Body of pancreas (tissue), 4 donors: ENCODE measurements at regions not wholly inside any gene's neighbourhood (a gene's known extent, or its start where the extent isn't known, plus 50 kb on each side); places are given as distances from the start of the nearest gene placed in this dataset.

ENCODE experiments used
- ATAC-seq: fragments of 150-250 bp; one replicate; pipeline ENCODE4 v1.9.1; 2016
- DNase-seq, 4 donors: peaks; one replicate each; pipeline ENCODE4 v3.0.0-alpha.2; 2019
- H3K27ac ChIP-seq, 4 donors: fragments of 200-600 bp; sonication (generic); 1 replicate in 3 of 4; 2 replicates in 1 of 4; pipeline versions ENCODE4 v1.5.1 to v1.6.1; 2016 to 2019; ENCODE audit warnings: mild to moderate bottlenecking in 1 of 4, mixed read lengths in 1 of 4, moderate library complexity in 1 of 4
- H3K27me3 ChIP-seq, 2 donors: fragments of 200-600 bp; sonication (generic); one replicate each; pipeline ENCODE4 v1.6.0; 2016; ENCODE audit warnings: mild to moderate bottlenecking in 1 of 2
- H3K36me3 ChIP-seq, 2 donors: fragments of 200-600 bp; sonication (generic); replicated peaks in 1 of 2; 2 replicates each; pipeline ENCODE4 v1.5.1; 2016; ENCODE audit warnings: low read depth in 2 of 2; ENCODE audit not compliant: insufficient read depth in 1 of 2
- H3K4me1 ChIP-seq: fragments of 200-600 bp; sonication (generic); one replicate; pipeline ENCODE4 v1.6.0; 2016
- H3K4me3 ChIP-seq, 2 donors: fragments of 200-600 bp; sonication (generic); 1 replicate in 1 of 2; 2 replicates in 1 of 2; pipeline ENCODE4 v1.5.1; 2016 to 2019
- H3K9me3 ChIP-seq, 3 donors: fragments of 200-600 bp; sonication (generic); 1 replicate in 2 of 3; 2 replicates in 1 of 3; pipeline ENCODE4 v1.5.1; 2016
- POLR2A ChIP-seq, 3 donors: fragments of 450-650 bp; IDR thresholded peaks; one replicate each; pipeline ENCODE4 v1.6.1; 2016; ENCODE audit warnings: antibody characterized with exemption in 3 of 3, mild to moderate bottlenecking in 2 of 3
- WGBS, 2 donors: methylation state at CpG; one replicate each; pipeline ENCODE4 v1.1.5; 2017; 5-methylcytosine and 5-hydroxymethylcytosine counted together
- intact Hi-C: fragments of 100-400 bp; cut with DNase I; formaldehyde crosslinking; loops from one replicate; pipeline ENCODE4 v1.15.1; 2023
- TF ChIP-seq, protein P1 (sequence below), 7 experiments: fragments of 450-650 bp in 4 of 7; fragments of 200-600 bp in 3 of 7; sonication (generic) in 3 of 7; IDR thresholded peaks; one replicate each; pipeline ENCODE4 v1.5.1; 2016 to 2019; ENCODE audit warnings: antibody characterized with exemption in 7 of 7

DNA sequence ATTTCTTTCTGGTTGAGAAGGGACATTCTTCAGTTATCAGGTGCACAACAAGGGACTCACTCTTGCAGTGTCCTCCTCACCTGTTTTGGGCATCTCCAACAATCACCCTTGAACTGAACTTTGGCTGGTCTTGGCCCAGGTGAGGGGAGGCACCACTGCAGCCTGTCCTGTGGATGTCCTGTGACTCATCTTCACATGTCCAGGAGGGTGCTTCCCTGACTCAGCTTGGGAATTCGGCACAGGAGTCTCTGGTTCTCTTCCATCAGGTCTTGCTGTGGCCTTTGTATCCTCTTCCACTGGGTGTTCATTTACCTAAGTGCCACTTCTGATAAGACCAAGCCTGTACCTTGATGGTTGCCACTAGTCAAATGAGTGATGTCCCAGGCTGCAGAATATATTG is 196.7 kb upstream of the MKI67 start:
- H3K36me3 ChIP-seq = no peaks in the 10 kb centered on the region
- DNase-seq (no peak), ATAC-seq (no peak)
- no peak overlapping the region for H3K27ac ChIP-seq
- no peaks in the 10 kb centered on the region for H3K4me1 ChIP-seq
- intact Hi-C loops = no loop called here
- 13 to 71% methylated on average over 1 of the region's 1 CpG for WGBS, 2 donors
- H3K4me3 ChIP-seq = no peak overlapping the region
- no peaks in the 10 kb centered on the region for H3K9me3 ChIP-seq
- TF ChIP-seq POLR2A (IDR thresholded peaks at IDR 0.05) = no peak
- TF ChIP-seq, protein P1, sequence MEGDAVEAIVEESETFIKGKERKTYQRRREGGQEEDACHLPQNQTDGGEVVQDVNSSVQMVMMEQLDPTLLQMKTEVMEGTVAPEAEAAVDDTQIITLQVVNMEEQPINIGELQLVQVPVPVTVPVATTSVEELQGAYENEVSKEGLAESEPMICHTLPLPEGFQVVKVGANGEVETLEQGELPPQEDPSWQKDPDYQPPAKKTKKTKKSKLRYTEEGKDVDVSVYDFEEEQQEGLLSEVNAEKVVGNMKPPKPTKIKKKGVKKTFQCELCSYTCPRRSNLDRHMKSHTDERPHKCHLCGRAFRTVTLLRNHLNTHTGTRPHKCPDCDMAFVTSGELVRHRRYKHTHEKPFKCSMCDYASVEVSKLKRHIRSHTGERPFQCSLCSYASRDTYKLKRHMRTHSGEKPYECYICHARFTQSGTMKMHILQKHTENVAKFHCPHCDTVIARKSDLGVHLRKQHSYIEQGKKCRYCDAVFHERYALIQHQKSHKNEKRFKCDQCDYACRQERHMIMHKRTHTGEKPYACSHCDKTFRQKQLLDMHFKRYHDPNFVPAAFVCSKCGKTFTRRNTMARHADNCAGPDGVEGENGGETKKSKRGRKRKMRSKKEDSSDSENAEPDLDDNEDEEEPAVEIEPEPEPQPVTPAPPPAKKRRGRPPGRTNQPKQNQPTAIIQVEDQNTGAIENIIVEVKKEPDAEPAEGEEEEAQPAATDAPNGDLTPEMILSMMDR (IDR thresholded peaks at IDR 0.05) = no peak
- H3K27me3 ChIP-seq = no peaks in the 10 kb centered on the region

DNA sequence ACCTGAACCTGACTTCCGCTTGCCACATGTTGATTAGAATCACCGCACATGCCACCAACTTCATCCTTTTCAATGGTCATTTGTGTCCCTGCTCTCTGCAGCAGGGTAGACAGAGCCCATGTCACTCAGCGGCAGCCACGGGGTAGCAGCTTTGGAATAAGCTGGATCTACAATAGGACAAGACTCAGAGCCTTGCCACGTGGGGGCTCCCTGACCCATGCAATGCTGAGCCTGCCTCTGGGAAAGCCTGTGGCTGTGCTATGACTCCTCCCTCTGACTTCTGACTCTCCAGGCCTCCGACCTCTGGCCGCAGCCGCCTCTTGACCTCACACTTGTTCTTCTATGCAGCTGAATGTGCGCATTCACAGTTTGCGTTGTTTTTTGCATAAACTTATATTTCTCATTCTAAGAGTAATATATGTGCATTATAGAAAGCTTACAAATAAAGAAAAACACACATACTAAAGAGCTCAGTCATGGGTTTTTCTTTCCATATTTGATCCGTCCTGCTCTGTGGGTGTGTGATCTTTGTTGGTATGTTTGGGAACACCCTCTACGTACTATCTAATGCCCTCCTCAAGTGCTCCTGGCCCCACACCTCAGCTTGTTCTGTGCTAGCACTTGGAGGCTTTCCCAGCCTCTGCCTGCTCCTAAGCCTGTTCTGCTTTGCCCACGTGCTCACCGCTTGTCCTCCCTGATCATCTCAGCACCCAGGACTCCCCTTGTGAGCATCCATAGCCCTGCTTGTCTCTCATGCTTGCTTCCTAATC is 198.0 kb upstream of the MKI67 start:
- intact Hi-C loops = no loop called here
- Histone ChIP-seq H3K4me1 (no peaks in the 10 kb centered on the region), H3K36me3 (no peaks in the 10 kb centered on the region), H3K27me3 (no peaks in the 10 kb centered on the region), H3K4me3 (no peak overlapping the region), H3K27ac (no peak overlapping the region), H3K9me3 (no peaks in the 10 kb centered on the region)
- DNase-seq (peak in 1 of 4 donors; percentile 8), ATAC-seq (no peak)
- WGBS, 2 donors = 37 to 39% methylated on average over 13 to 14 of the region's 14 CpGs
- TF ChIP-seq POLR2A (IDR thresholded peaks at IDR 0.05) = no peak
- TF ChIP-seq, protein P1 (IDR thresholded peaks at IDR 0.05) = no peak

DNA sequence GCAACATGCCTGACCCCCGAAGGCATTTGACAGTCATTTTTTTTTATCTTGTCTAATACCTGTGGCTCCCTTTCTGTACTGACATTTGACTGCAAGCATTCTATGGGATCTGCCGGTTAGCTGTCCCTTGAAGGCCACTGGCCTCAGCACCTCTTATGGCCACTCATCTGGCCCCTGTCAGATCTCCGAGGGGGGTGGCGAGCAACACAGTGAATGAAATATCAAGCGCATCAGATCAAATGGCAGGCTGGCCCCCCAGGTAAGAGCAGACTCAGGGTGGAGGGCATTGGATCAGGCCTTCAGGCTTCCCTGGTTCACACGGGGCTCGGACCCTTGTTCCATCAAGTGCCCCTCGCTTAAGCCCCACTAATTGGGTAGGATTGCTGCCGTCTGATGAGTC is 199.6 kb upstream of the MKI67 start:
- DNase-seq (no peak), ATAC-seq (no peak)
- H3K36me3 ChIP-seq = no peaks in the 10 kb centered on the region
- H3K4me3 ChIP-seq = no peak overlapping the region
- 68 to 76% methylated on average over 7 to 9 of the region's 9 CpGs for WGBS, 2 donors
- intact Hi-C loops = no loop called here
- H3K4me1 ChIP-seq = no peaks in the 10 kb centered on the region
- H3K27me3 ChIP-seq = no peaks in the 10 kb centered on the region
- TF ChIP-seq, protein P1 (IDR thresholded peaks at IDR 0.05) = no peak
- TF ChIP-seq POLR2A (IDR thresholded peaks at IDR 0.05) = no peak
- no peak overlapping the region for H3K27ac ChIP-seq
- no peaks in the 10 kb centered on the region for H3K9me3 ChIP-seq

DNA sequence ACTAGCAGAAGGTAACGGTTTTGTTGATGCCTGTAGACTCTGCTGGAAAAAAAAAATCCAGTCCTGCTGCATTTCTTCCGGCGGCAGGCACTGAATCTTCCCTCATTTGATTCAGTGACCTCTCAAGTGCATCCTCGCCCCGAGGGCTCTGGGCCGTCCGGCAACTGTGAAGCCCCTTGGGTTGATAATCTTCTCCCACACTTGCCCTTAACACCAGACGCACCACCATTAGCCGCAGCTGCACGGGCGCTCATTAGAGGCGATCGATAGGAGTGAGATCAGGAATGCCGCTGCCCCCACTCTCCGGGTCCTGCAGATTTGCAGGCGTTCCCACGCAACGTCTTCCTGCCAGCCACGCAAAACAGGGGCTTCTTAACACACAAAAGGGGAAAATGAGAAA is 200.0 kb upstream of the MKI67 start:
- 64 to 70% methylated on average over 18 to 19 of the region's 19 CpGs for WGBS, 2 donors
- ATAC-seq (no peak), DNase-seq (no peak)
- intact Hi-C loops = no loop called here
- no peak overlapping the region for H3K27ac ChIP-seq
- no peaks in the 10 kb centered on the region for H3K36me3 ChIP-seq
- H3K4me3 ChIP-seq = no peak overlapping the region
- H3K27me3 ChIP-seq = no peaks in the 10 kb centered on the region
- TF ChIP-seq POLR2A (IDR thresholded peaks at IDR 0.05) = no peak
- TF ChIP-seq, protein P1 (IDR thresholded peaks at IDR 0.05) = no peak
- H3K4me1 ChIP-seq = no peaks in the 10 kb centered on the region
- H3K9me3 ChIP-seq = no peaks in the 10 kb centered on the region

DNA sequence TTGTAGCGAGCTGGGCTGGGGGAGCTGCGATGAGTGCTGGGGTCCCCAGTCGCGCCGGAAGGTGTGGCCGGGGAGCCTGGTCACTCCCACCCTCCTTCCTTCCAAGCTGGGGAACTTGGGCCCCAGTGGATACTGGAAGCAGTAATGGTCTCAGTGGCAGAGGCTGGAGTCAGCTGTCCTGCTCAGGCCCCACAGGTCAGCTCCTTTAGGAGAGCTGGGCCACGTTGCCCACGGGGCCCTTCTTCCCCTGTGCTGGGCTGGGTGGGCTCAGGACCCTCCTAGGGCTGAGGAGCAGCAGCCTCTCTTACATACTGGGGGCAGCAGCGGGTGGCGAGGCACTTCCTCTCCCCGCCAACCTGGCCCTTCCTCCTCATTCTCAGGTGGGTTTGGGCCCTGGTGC is 200.6 kb upstream of the MKI67 start:
- Histone ChIP-seq H3K27me3 (no peaks in the 10 kb centered on the region), H3K4me1 (no peaks in the 10 kb centered on the region), H3K9me3 (no peaks in the 10 kb centered on the region), H3K4me3 (no peak overlapping the region), H3K27ac (no peak overlapping the region), H3K36me3 (no peaks in the 10 kb centered on the region)
- 71 to 77% methylated on average over 6 to 11 of the region's 11 CpGs for WGBS, 2 donors
- no peak for DNase-seq
- ATAC-seq = no peak
- no peak for TF ChIP-seq POLR2A (IDR thresholded peaks at IDR 0.05)
- TF ChIP-seq, protein P1 (IDR thresholded peaks at IDR 0.05) = no peak
- intact Hi-C loops = no loop called here
